ENCODE measurements at regions not wholly inside any gene's neighbourhood (a gene's known extent, or its start where the extent isn't known, plus 50 kb on each side); places are given as distances from the start of the nearest gene placed in this dataset.

GRCh38 chr2:175560521-175561169, 379.1 kb upstream of the ATP5MC3 start:
- H3K27me3 ChIP-seq (ENCODE audit: control insufficient read depth in 4 of 4, insufficient read depth in 4 of 4, low read length in 3 of 4): no peaks in the 10 kb centered on the region
- no peak overlapping the region for H3K4me3 ChIP-seq (ENCODE audit: low read depth in 1 of 3, low read length in 3 of 3)
- H3K9me3 ChIP-seq (ENCODE audit: control insufficient read depth in 4 of 4, low read length in 3 of 4): no peaks in the 10 kb centered on the region
- TF ChIP-seq EGR1 (IDR thresholded peaks at IDR 0.05; ENCODE audit: low read depth in 2 of 2): no peak
- TF ChIP-seq FOXA1 (IDR thresholded peaks at IDR 0.05): no peak
- no peak for TF ChIP-seq RAD21 (IDR thresholded peaks at IDR 0.05)
- TF ChIP-seq, protein P1, sequence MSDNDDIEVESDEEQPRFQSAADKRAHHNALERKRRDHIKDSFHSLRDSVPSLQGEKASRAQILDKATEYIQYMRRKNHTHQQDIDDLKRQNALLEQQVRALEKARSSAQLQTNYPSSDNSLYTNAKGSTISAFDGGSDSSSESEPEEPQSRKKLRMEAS (IDR thresholded peaks at IDR 0.05): no peak
- TF ChIP-seq FOXA2 (IDR thresholded peaks at IDR 0.05): no peak
- TF ChIP-seq RXRA (IDR thresholded peaks at IDR 0.05): no peak
- TF ChIP-seq, protein P2, sequence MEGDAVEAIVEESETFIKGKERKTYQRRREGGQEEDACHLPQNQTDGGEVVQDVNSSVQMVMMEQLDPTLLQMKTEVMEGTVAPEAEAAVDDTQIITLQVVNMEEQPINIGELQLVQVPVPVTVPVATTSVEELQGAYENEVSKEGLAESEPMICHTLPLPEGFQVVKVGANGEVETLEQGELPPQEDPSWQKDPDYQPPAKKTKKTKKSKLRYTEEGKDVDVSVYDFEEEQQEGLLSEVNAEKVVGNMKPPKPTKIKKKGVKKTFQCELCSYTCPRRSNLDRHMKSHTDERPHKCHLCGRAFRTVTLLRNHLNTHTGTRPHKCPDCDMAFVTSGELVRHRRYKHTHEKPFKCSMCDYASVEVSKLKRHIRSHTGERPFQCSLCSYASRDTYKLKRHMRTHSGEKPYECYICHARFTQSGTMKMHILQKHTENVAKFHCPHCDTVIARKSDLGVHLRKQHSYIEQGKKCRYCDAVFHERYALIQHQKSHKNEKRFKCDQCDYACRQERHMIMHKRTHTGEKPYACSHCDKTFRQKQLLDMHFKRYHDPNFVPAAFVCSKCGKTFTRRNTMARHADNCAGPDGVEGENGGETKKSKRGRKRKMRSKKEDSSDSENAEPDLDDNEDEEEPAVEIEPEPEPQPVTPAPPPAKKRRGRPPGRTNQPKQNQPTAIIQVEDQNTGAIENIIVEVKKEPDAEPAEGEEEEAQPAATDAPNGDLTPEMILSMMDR (IDR thresholded peaks at IDR 0.05; ENCODE audit: low read depth, low read length, missing input control): no peak
- no peak for TF ChIP-seq GABPA (IDR thresholded peaks at IDR 0.05 in 1 of 2, conservative IDR thresholded peaks at IDR 0.05 in 1 of 2)
- no peak for TF ChIP-seq ATF3 (IDR thresholded peaks at IDR 0.05)
- TF ChIP-seq REST (IDR thresholded peaks at IDR 0.05): no peak
- no peak for TF ChIP-seq HNF4G (IDR thresholded peaks at IDR 0.05)
- H3K9ac ChIP-seq (ENCODE audit: low read depth in 1 of 2, low read length in 2 of 2): no peak overlapping the region
- no peaks in the 10 kb centered on the region for H3K4me1 ChIP-seq (ENCODE audit: control insufficient read depth in 4 of 4, insufficient read depth in 4 of 4, low read length in 3 of 4)
- WGBS: 90% methylated on average over 5 of the region's 5 CpGs
- no peaks in the 10 kb centered on the region for H3K36me3 ChIP-seq (ENCODE audit: control insufficient read depth in 4 of 4, insufficient read depth in 3 of 4, low read depth in 1 of 4, low read length in 3 of 4)
- DNase-seq (ENCODE audit: low spot score): no peak
- no peak overlapping the region for H3K27ac ChIP-seq (ENCODE audit: low read depth in 1 of 2, low read length in 2 of 2)

GRCh38 chr2:175559613-175560012, 378.1 kb upstream of the ATP5MC3 start:
- no peak overlapping the region for H3K4me3 ChIP-seq (ENCODE audit: low read depth in 1 of 3, low read length in 3 of 3)
- 88% methylated on average over 3 of the region's 3 CpGs for WGBS
- no peak for DNase-seq (ENCODE audit: low spot score)
- H3K36me3 ChIP-seq (ENCODE audit: control insufficient read depth in 4 of 4, insufficient read depth in 3 of 4, low read depth in 1 of 4, low read length in 3 of 4): no peaks in the 10 kb centered on the region
- no peak overlapping the region for H3K27ac ChIP-seq (ENCODE audit: low read depth in 1 of 2, low read length in 2 of 2)
- TF ChIP-seq ZBTB33 (IDR thresholded peaks at IDR 0.05) (no peak), TAF1 (conservative IDR thresholded peaks at IDR 0.05) (no peak), JUND (IDR thresholded peaks at IDR 0.05) (no peak), HNF4G (IDR thresholded peaks at IDR 0.05) (no peak), NR2F2 (IDR thresholded peaks at IDR 0.05) (no peak), EGR1 (IDR thresholded peaks at IDR 0.05; ENCODE audit: low read depth in 2 of 2) (no peak), RXRA (IDR thresholded peaks at IDR 0.05) (no peak), RAD21 (IDR thresholded peaks at IDR 0.05) (no peak), ATF3 (IDR thresholded peaks at IDR 0.05) (no peak)
- H3K9ac ChIP-seq (ENCODE audit: low read depth in 1 of 2, low read length in 2 of 2): no peak overlapping the region
- no peaks in the 10 kb centered on the region for H3K27me3 ChIP-seq (ENCODE audit: control insufficient read depth in 4 of 4, insufficient read depth in 4 of 4, low read length in 3 of 4)
- H3K9me3 ChIP-seq (ENCODE audit: control insufficient read depth in 4 of 4, low read length in 3 of 4): no peaks in the 10 kb centered on the region
- no peaks in the 10 kb centered on the region for H3K4me1 ChIP-seq (ENCODE audit: control insufficient read depth in 4 of 4, insufficient read depth in 4 of 4, low read length in 3 of 4)
